ENCODE measurements at regions not wholly inside any gene's neighbourhood (a gene's known extent, or its start where the extent isn't known, plus 50 kb on each side); places are given as distances from the start of the nearest gene placed in this dataset.
"Not testable (repeated sequence)": the region's sequence is repeated elsewhere in the genome, so short reads cannot be mapped to it uniquely, and the experiment has no call there.

GRCh38 chr9:106110483-106110882 is 416.1 kb downstream of the TMEM38B start:
- no peak for DNase-seq (ENCODE audit: low spot score)

DNA sequence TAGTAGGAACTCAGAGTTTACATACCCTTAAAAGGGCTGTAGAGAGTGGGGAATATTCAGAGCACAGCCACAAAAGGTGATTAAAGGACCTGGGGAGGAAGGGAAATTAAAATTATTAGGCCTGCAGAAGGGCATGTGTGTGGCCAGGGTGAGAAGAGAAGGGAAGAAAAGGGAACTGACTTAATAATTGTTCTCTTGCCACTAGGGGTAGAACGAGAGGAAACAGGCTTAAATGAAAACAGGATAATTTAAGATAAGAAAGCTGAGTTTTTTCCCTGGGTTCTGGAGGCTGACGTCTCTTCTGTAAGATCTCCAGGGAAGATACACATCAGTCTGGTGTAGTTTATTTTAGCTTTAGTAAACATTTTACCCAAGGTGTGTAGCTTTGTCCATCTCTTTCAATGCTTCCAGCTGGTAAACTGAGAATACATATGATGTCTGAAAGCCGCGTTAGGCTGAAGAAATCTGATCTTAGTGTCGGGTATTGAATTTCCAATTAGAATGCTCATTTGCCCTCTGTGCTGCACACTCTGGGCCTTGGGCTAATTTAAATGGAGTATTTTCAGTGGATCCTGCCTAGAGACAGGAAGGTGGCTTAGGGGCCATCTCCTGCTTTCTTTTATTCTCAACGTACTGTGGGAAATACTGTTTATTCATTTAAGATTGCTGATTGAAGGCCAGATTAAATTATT is 416.8 kb downstream of the TMEM38B start:
- DNase-seq (ENCODE audit: low spot score), result no peak

- no peak for DNase-seq (ENCODE audit: low spot score)
Observed at GRCh38 chr9:106112935-106113334, 418.6 kb downstream of the TMEM38B start.

- no peak for DNase-seq (ENCODE audit: low spot score)
Observed at GRCh38 chr9:106119176-106119575, 424.8 kb downstream of the TMEM38B start.

DNA sequence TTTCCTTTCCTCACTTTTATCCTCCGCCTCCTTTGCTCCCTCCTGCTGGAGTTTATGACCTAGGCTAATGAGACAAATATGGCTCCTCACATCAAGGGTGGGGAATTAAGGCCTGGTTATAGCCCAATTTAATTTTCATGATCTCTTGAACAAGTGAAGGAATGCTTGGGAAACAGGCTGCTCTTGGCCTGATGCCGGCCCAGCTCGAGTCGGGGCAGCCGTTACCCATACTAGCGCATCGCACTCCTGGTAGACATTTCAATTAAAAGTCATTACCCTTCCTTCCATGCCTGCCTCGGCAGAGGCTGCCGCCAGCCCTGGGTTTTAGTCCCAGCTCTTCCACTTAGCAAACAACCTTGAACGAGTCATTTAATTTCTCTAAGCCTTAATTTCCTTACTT is 425.7 kb downstream of the TMEM38B start:
- no peak for DNase-seq (ENCODE audit: low spot score)

DNA sequence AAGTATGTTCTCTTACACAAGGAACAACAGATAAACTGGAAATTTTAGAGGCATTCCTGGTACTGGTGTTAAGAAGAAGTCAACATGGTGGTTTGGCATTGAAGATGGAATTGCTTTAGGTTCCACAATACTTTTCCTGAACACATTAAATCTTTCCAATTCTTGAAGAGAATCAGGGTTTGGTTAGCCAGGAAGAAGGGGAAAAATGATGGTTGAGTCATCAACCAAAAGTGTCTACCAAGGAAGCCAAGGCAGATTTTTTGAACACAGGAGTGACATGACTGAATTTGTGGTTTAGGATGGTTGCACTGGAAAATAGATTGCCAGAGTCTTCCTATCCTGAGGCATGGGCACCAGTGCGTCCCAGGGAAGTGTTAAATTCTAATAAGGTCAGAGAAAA is 433.4 kb downstream of the TMEM38B start:
- DNase-seq (ENCODE audit: low spot score), result no peak

DNA sequence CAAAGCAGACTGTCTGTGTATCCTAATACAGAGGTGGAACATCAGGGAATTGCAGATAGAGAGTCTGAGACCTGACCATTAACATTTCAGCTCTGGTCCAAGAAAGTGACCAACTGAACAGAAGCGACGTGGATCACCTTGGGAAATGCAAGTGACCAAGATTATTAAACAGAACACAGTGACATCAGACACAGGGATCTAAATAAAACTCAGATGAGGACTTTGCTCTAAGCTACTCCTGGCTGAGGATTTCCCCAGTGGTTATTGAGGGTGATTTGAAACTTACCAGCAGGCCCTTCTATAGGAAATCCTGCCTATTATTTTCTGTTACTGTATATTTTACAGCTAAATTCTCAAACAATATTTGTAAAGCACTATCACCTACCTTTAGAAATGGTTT is 436.0 kb downstream of the TMEM38B start:
- DNase-seq (ENCODE audit: low spot score), result no peak

DNA sequence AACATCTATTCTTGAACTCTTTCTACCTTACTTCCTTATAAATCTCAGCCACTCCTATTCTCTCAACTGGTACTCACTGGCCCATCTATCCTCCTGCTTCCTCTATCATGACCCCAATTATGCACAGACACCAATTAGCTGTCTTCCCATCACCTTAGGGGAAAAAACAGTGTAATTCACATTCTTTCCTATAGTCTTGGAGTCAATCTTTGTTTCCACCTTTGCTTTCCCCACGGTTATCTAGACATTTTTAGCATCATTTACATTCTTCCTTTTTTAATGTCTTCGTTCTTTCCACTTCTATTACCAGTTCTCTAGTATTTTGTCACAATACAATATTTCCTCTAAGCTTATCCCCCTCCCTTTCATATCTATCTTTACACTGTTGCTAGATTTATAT is 449.4 kb downstream of the TMEM38B start:
- DNase-seq (ENCODE audit: low spot score), result no peak

GRCh38 chr9:106146066-106146840 is 451.9 kb downstream of the TMEM38B start:
- no peak for DNase-seq (ENCODE audit: low spot score)

DNA sequence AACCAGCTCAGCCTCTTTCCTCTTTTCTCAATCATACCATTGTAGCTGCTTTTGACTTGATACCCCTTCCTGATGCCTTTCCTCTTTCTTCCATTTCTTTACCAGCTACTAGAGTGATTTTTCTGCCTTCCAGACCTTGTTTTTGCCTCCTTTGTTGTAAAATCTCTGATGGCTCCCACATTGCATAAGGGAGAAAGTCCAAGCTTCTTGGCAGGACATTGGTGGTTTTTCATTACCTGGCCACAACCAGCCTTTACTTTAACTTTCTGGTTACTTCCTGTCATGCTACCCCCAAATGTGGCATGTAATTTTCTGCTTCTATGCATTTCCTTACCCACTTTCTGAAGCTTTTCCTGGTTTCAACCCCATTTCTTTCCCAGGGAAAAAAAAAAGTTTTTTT is 452.5 kb downstream of the TMEM38B start:
- no peak for DNase-seq (ENCODE audit: low spot score)

DNA sequence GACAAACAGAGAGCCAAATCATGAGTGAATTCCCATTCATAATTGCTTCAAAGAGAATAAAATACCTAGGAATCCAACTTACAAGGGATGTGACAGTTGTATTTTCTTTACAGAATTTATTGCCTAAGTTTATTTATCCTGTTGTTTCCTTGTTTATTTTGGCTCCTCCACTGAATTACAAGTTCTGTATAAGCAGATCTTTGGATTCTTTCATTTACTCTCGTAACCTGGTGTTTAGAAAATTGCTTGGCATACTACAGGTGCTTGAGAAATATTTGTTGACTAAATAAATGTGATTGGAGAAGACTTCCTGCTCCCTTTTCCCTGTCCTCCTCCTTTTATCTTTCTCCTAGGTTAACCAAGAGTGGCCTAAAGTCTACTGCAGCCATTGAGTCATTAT is 455.6 kb downstream of the TMEM38B start:
- DNase-seq (ENCODE audit: low spot score), result no peak

- DNase-seq (ENCODE audit: low spot score), result no peak
Observed at GRCh38 chr9:106156465-106156864, 462.1 kb downstream of the TMEM38B start.

GRCh38 chr9:106172265-106172664 is 477.9 kb downstream of the TMEM38B start:
- no peak for DNase-seq (ENCODE audit: low spot score)

- no peak for DNase-seq (ENCODE audit: low spot score)
Observed at GRCh38 chr9:106174346-106174745, 480.0 kb downstream of the TMEM38B start.

DNA sequence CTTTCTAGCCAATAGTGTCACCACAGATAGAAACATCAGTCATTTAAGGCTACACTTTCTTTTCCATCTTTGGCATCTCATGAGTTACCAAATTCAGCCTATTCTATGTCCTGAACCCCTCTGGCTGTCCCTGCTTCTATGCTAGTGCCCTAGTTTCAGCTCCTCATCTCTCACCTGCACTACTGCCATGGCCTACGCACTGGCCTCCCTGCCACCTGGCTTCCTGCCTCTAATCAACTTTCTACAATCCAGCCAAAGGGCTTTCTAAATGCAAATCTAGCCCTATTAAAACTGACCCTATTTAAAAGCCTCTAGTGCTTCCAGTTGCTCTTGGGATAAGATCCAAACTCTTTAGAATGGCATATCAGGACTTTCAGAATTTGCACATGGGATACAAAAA is 482.9 kb downstream of the TMEM38B start:
- DNase-seq (ENCODE audit: low spot score), result no peak

GRCh38 chr9:106179191-106179590 is 484.9 kb downstream of the TMEM38B start:
- DNase-seq (ENCODE audit: low spot score), result no peak

DNA sequence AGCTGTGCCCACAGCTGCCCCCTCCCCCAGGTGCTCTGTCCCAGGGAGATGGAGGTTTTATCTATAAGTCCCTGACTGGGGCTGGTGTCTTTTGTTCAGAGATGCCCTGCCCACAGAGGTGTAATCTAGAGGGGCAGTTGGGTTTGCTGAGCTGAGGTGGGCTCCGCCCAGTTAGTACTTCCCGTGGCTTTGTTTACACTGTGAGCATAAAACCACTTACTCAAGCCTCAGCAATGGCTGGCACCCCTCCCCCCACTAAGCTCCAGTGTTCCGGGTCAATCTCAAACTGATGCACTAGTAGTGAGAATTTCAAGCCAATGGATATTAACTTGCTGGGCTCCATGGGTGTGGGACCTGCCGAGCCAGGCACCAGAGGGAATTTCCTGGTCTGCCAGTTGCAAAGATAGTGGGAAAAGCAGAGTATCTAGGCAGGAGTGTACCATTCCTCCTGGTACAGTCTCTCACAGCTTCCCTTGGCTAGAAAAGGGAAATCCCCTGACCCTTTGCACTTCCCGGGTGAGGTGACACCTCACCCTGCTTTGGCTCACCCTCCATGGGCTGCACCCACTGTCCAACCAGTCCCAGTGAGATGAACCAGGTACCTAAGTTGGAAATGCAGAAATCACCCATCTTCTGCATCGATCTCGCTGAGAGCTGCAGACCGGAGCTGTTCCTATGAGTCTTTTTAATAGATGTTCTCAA is 509.6 kb downstream of the TMEM38B start:
- not testable (repeated sequence) for DNase-seq (ENCODE audit: low spot score)

DNA sequence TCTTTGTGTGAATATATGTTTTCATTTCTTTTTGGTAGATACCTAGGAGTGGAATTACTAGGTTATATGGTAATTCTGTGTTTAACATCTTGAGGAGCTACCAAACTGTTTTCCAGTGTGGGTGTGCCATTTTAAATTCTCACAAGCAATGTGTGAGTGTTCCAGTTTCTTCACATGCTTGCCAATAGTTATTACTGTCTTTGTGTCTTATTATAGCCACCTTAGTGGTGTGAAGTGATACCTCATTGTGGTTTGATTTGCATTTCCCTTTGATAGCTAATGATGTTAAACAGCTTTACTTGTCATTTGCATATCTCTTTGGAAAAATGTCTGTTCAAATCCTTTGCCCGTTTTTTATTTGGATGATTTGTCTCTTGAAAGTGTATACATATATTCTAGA is 513.0 kb downstream of the TMEM38B start:
- no peak for DNase-seq (ENCODE audit: low spot score)

DNA sequence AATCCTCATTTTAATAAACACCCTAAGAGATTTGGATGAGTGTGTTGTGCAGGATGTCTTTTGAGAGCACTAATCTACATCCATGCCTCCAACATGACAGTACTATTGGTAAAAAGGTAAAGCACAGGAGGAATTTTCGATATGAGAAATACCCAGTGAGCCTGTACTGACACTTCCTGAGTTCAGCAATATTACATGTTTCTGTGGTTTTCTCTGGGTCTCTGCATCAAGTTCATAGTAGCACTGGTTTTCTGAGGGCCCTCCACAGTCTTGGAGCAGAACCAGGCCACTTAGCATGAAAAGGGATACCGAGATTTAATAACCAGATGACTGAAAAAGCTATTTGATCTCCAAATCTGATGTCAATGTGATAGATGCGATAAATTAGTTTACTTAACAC is 524.1 kb downstream of the TMEM38B start:
- no peak for DNase-seq (ENCODE audit: low spot score)

- no peak for DNase-seq (ENCODE audit: low spot score)
Observed at GRCh38 chr9:106218854-106219253, 524.5 kb downstream of the TMEM38B start.

- DNase-seq (ENCODE audit: low spot score), result no peak
Observed at GRCh38 chr9:106220415-106220814, 526.1 kb downstream of the TMEM38B start.

DNA sequence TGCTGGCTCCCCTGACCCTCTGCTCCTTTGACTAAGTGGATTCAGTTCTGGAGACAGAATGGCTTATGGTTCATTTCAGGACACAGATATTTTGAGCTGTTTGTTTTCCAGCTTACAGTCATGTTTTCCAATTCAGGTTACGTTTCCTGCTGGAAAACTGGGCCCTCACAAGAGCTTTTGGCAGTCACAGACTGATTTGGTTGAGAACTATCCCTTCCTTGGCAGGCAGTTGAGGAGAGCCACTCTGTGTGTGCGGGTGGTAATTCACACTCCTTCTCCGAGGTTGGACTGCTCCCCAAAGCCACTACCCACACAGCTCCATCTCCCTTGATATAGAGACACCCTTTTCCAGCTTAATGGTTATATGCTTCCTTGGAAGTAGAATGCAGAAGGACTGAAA is 534.5 kb downstream of the TMEM38B start:
- no peak for DNase-seq (ENCODE audit: low spot score)

- no peak for DNase-seq (ENCODE audit: low spot score)
Observed at GRCh38 chr9:106233116-106233515, 538.8 kb downstream of the TMEM38B start.
